HAP-1 (cell line): ENCODE measurements at regions not wholly inside any gene's neighbourhood (a gene's known extent, or its start where the extent isn't known, plus 50 kb on each side); places are given as distances from the start of the nearest gene placed in this dataset.

Experiments used
- DNase-seq, 2 experiments: peaks; one replicate each; pipeline ENCODE4 v3.0.0-alpha.2; 2016 to 2020; ENCODE audit warnings: low spot score in 2 of 2
- H3K27me3 ChIP-seq: fragments of 250-450 bp; sonication (Bioruptor Pico); 2 replicates; pipeline ENCODE4 v1.5.1; 2020; ENCODE audit warnings: low read depth, mild to moderate bottlenecking, moderate library complexity
- H3K36me3 ChIP-seq: fragments of 250-450 bp; sonication (Bioruptor Pico); replicated peaks from 2 replicates; pipeline ENCODE4 v1.5.1; 2020; ENCODE audit warnings: mild to moderate bottlenecking
- H3K4me1 ChIP-seq: fragments of 250-450 bp; sonication (Bioruptor Pico); 2 replicates; pipeline ENCODE4 v1.5.1; 2020; ENCODE audit warnings: mild to moderate bottlenecking
- H3K4me3 ChIP-seq: fragments of 250-450 bp; sonication (Bioruptor Pico); 2 replicates; pipeline ENCODE4 v1.5.1; 2020; ENCODE audit warnings: mild to moderate bottlenecking, moderate library complexity
- H3K9me3 ChIP-seq: fragments of 250-450 bp; sonication (Bioruptor Pico); 2 replicates; pipeline ENCODE4 v1.5.1; 2020; ENCODE audit warnings: mild to moderate bottlenecking, moderate library complexity
- in situ Hi-C: fragments of 300-500 bp; cut with MboI; formaldehyde crosslinking; loops from 3 replicates; pipeline ENCODE4 v1.14.3; 2020; ENCODE audit warnings: low sequenced_read_pairs, inconsistent platforms, mixed read lengths

GRCh38 chr15:93324186-93324975, 235.4 kb upstream of the RGMA start:
- Histone ChIP-seq H3K4me1 (no peaks in the 10 kb centered on the region), H3K9me3 (no peaks in the 10 kb centered on the region), H3K27me3 (no peaks in the 10 kb centered on the region), H3K4me3 (no peak overlapping the region), H3K36me3 (no peaks in the 10 kb centered on the region)
- in situ Hi-C loops = no loop called here
- DNase-seq = no peak

- in situ Hi-C loops = no loop called here
- Histone ChIP-seq H3K27me3 (no peaks in the 10 kb centered on the region), H3K4me3 (no peak overlapping the region)
These were observed 232.9 kb upstream of the RGMA start for GRCh38 chr15:93321881-93322282.

GRCh38 chr15:93319121-93319814, 230.3 kb upstream of the RGMA start:
- no peak overlapping the region for H3K4me3 ChIP-seq
- in situ Hi-C loops = no loop called here
- H3K27me3 ChIP-seq = no peaks in the 10 kb centered on the region
- H3K9me3 ChIP-seq = no peaks in the 10 kb centered on the region
- H3K4me1 ChIP-seq = no peaks in the 10 kb centered on the region
- no peak for DNase-seq
- no peaks in the 10 kb centered on the region for H3K36me3 ChIP-seq

More at GRCh38 chr15:93321881-93322282, 232.9 kb upstream of the RGMA start:
- Histone ChIP-seq H3K4me1 (no peaks in the 10 kb centered on the region), H3K36me3 (no peaks in the 10 kb centered on the region), H3K9me3 (no peaks in the 10 kb centered on the region)
- DNase-seq = no peak

GRCh38 chr15:93317772-93318171, 228.8 kb upstream of the RGMA start:
- no peaks in the 10 kb centered on the region for H3K4me1 ChIP-seq
- H3K9me3 ChIP-seq = no peaks in the 10 kb centered on the region
- no peak for DNase-seq
- H3K36me3 ChIP-seq = no peaks in the 10 kb centered on the region
- no peaks in the 10 kb centered on the region for H3K27me3 ChIP-seq
- H3K4me3 ChIP-seq = no peak overlapping the region
- in situ Hi-C loops = no loop called here

GRCh38 chr15:93314245-93314644, 225.2 kb upstream of the RGMA start:
- in situ Hi-C loops = no loop called here

GRCh38 chr15:93312891-93313486, 224.0 kb upstream of the RGMA start:
- Histone ChIP-seq H3K9me3 (no peaks in the 10 kb centered on the region), H3K27me3 (no peaks in the 10 kb centered on the region), H3K4me3 (no peak overlapping the region), H3K4me1 (no peaks in the 10 kb centered on the region), H3K36me3 (no peaks in the 10 kb centered on the region)
- DNase-seq = no peak
- in situ Hi-C loops = no loop called here

More at GRCh38 chr15:93314245-93314644, 225.2 kb upstream of the RGMA start:
- H3K9me3 ChIP-seq = no peaks in the 10 kb centered on the region
- no peaks in the 10 kb centered on the region for H3K27me3 ChIP-seq
- DNase-seq = no peak
- H3K4me1 ChIP-seq = no peaks in the 10 kb centered on the region
- H3K36me3 ChIP-seq = no peaks in the 10 kb centered on the region
- no peak overlapping the region for H3K4me3 ChIP-seq

- H3K4me3 ChIP-seq = no peak overlapping the region
- in situ Hi-C loops = no loop called here
- H3K27me3 ChIP-seq = no peaks in the 10 kb centered on the region
- H3K4me1 ChIP-seq = no peaks in the 10 kb centered on the region
- no peaks in the 10 kb centered on the region for H3K36me3 ChIP-seq
- DNase-seq = no peak
- no peaks in the 10 kb centered on the region for H3K9me3 ChIP-seq
These were observed 222.6 kb upstream of the RGMA start for GRCh38 chr15:93311620-93312019.

- in situ Hi-C loops = no loop called here
- Histone ChIP-seq H3K27me3 (no peaks in the 10 kb centered on the region), H3K4me3 (no peak overlapping the region), H3K4me1 (no peaks in the 10 kb centered on the region), H3K36me3 (no peaks in the 10 kb centered on the region), H3K9me3 (no peaks in the 10 kb centered on the region)
- DNase-seq = no peak
These were observed 219.1 kb upstream of the RGMA start for GRCh38 chr15:93308026-93308690.

- no peak overlapping the region for H3K4me3 ChIP-seq
- in situ Hi-C loops = no loop called here
- DNase-seq = no peak
- H3K4me1 ChIP-seq = no peaks in the 10 kb centered on the region
- H3K27me3 ChIP-seq = no peaks in the 10 kb centered on the region
- H3K9me3 ChIP-seq = no peaks in the 10 kb centered on the region
- no peaks in the 10 kb centered on the region for H3K36me3 ChIP-seq
These were observed 218.5 kb upstream of the RGMA start for GRCh38 chr15:93307513-93307912.

- H3K27me3 ChIP-seq = peaks cover 2% of the 10 kb centered on the region; the same call in 1 of the 2 replicates
- H3K9me3 ChIP-seq = no peaks in the 10 kb centered on the region
- no peaks in the 10 kb centered on the region for H3K36me3 ChIP-seq
- no peaks in the 10 kb centered on the region for H3K4me1 ChIP-seq
- DNase-seq = no peak
- no peak overlapping the region for H3K4me3 ChIP-seq
- in situ Hi-C loops = no loop called here
These were observed 216.3 kb upstream of the RGMA start for GRCh38 chr15:93305306-93305705.

- DNase-seq = no peak
- in situ Hi-C loops = no loop called here
- no peaks in the 10 kb centered on the region for H3K4me1 ChIP-seq
These were observed 213.2 kb upstream of the RGMA start for GRCh38 chr15:93302080-93302765.

GRCh38 chr15:93300796-93301195, 211.8 kb upstream of the RGMA start:
- in situ Hi-C loops = no loop called here
- no peaks in the 10 kb centered on the region for H3K4me1 ChIP-seq
- peaks cover 2% of the 10 kb centered on the region; the same call in 1 of the 2 replicates for H3K27me3 ChIP-seq
- H3K4me3 ChIP-seq = no peak overlapping the region
- no peaks in the 10 kb centered on the region for H3K9me3 ChIP-seq
- no peaks in the 10 kb centered on the region for H3K36me3 ChIP-seq
- no peak for DNase-seq

More at GRCh38 chr15:93302080-93302765, 213.2 kb upstream of the RGMA start:
- Histone ChIP-seq H3K9me3 (no peaks in the 10 kb centered on the region), H3K27me3 (peaks cover 2% of the 10 kb centered on the region; the same call in 1 of the 2 replicates), H3K4me3 (no peak overlapping the region), H3K36me3 (no peaks in the 10 kb centered on the region)

- in situ Hi-C loops = no loop called here
These were observed 210.7 kb upstream of the RGMA start for GRCh38 chr15:93299675-93300074.

More at GRCh38 chr15:93299675-93300074, 210.7 kb upstream of the RGMA start:
- no peaks in the 10 kb centered on the region for H3K4me1 ChIP-seq
- H3K4me3 ChIP-seq = no peak overlapping the region
- peaks cover 2% of the 10 kb centered on the region; the same call in 1 of the 2 replicates for H3K27me3 ChIP-seq
- no peaks in the 10 kb centered on the region for H3K36me3 ChIP-seq
- no peak for DNase-seq
- no peaks in the 10 kb centered on the region for H3K9me3 ChIP-seq
